Lower leg skin (tissue), 3 donors: ENCODE measurements at regions not wholly inside any gene's neighbourhood (a gene's known extent, or its start where the extent isn't known, plus 50 kb on each side); places are given as distances from the start of the nearest gene placed in this dataset.

Experiments
- CTCF ChIP-seq, 3 donors: fragments of 450-650 bp; IDR thresholded peaks; one replicate each; pipeline ENCODE4 v1.5.1; 2016; ENCODE audit warnings: antibody characterized with exemption in 3 of 3, mild to moderate bottlenecking in 3 of 3, moderate library complexity in 2 of 3
- POLR2A ChIP-seq, 2 donors: fragments of 450-650 bp; IDR thresholded peaks; one replicate each; pipeline ENCODE4 v1.6.1; 2016 to 2017; ENCODE audit warnings: antibody characterized with exemption in 2 of 2, mild to moderate bottlenecking in 1 of 2, moderate library complexity in 1 of 2

DNA sequence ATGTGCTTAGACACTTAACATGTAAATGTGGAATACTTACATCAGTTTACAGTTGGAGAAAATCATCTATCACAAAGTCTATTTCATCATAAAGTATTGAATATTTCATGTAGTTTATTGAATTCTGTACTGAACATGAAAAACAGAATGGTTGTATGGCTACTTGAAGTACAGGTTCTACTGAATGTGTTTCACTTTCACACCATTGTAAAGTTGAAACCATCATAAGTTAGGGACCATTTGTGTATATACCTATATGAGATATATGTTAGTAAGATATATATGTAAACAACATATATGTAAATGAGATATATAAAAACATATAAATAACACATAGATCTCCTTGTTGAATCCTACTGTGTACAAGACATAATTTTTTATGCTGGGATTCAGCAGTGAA is 63.0 kb upstream of the TAF11L2 start:
- TF ChIP-seq POLR2A (IDR thresholded peaks at IDR 0.05) = no peak
- TF ChIP-seq CTCF (IDR thresholded peaks at IDR 0.05) = no peak
